ENCODE measurements at regions not wholly inside any gene's neighbourhood (a gene's known extent, or its start where the extent isn't known, plus 50 kb on each side); places are given as distances from the start of the nearest gene placed in this dataset.
"Not testable (repeated sequence)": the region's sequence is repeated elsewhere in the genome, so short reads cannot be mapped to it uniquely, and the experiment has no call there.

DNA sequence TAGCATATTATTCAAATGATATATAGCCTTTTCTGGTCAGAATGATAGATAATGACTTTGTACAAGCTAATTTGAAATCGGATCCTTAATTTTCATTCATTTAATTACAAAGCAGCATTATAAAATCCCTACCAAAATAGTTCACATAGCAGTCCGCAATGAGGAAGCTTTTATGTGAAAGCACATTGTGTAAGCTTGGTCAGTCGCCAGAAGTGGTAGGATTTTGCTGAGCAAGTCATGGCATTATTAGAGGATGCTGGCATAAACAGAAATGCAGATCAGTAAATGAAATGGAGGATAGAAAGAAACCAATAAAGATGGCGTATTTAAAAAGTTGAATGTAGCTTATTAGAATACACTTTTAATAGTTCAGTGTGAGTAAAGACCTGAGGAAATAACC is 93.2 kb upstream of the DIAPH2 start:
- 66 to 79% methylated on average over 4 of the region's 4 CpGs for WGBS, 2 donors
- ATAC-seq (ENCODE audit: low FRiP score) (no peak), DNase-seq (no peak)
- no peaks in the 10 kb centered on the region for H3K27me3 ChIP-seq (ENCODE audit: control insufficient read depth in 1 of 2, insufficient read depth in 2 of 2, low read length in 1 of 2)
- H3K27ac ChIP-seq (ENCODE audit: low read depth in 1 of 2, low read length in 2 of 2) = no peak overlapping the region
- no peak overlapping the region for H3K4me3 ChIP-seq (ENCODE audit: low read length in 2 of 2)
- H3K4me1 ChIP-seq (ENCODE audit: control insufficient read depth in 1 of 2, insufficient read depth in 2 of 2, low read length in 2 of 2) = no peaks in the 10 kb centered on the region
- H3K36me3 ChIP-seq (ENCODE audit: control insufficient read depth in 1 of 2, insufficient read depth in 2 of 2, low read length in 1 of 2) = no peaks in the 10 kb centered on the region
- intact Hi-C loops (cut with DNase I) = no loop called here
- no peaks in the 10 kb centered on the region for H3K9me3 ChIP-seq (ENCODE audit: control insufficient read depth, low read length)

- H3K4me3 ChIP-seq (ENCODE audit: low read length in 2 of 2); DNase-seq; H3K36me3 ChIP-seq (ENCODE audit: control insufficient read depth in 1 of 2, insufficient read depth in 2 of 2, low read length in 1 of 2); intact Hi-C loops (cut with DNase I); H3K27me3 ChIP-seq (ENCODE audit: control insufficient read depth in 1 of 2, insufficient read depth in 2 of 2, low read length in 1 of 2); H3K27ac ChIP-seq (ENCODE audit: low read depth in 1 of 2, low read length in 2 of 2); ATAC-seq (ENCODE audit: low FRiP score); H3K4me1 ChIP-seq (ENCODE audit: control insufficient read depth in 1 of 2, insufficient read depth in 2 of 2, low read length in 2 of 2); H3K9me3 ChIP-seq (ENCODE audit: control insufficient read depth, low read length): not testable (repeated sequence)
- 93 to 97% methylated on average over 9 of the region's 9 CpGs for WGBS, 2 donors
Measured at GRCh38 chrX:96597847-96598246, 86.8 kb upstream of the DIAPH2 start.

- no peak for ATAC-seq (ENCODE audit: low FRiP score)
- Histone ChIP-seq H3K4me3 (ENCODE audit: low read length in 2 of 2) (no peak overlapping the region), H3K36me3 (ENCODE audit: control insufficient read depth in 1 of 2, insufficient read depth in 2 of 2, low read length in 1 of 2) (no peaks in the 10 kb centered on the region), H3K4me1 (ENCODE audit: control insufficient read depth in 1 of 2, insufficient read depth in 2 of 2, low read length in 2 of 2) (no peaks in the 10 kb centered on the region), H3K9me3 (ENCODE audit: control insufficient read depth, low read length) (no peaks in the 10 kb centered on the region), H3K27ac (ENCODE audit: low read depth in 1 of 2, low read length in 2 of 2) (no peak overlapping the region), H3K27me3 (ENCODE audit: control insufficient read depth in 1 of 2, insufficient read depth in 2 of 2, low read length in 1 of 2) (no peaks in the 10 kb centered on the region)
- WGBS, 2 donors = 49 to 74% methylated on average over 3 of the region's 3 CpGs
- intact Hi-C loops (cut with DNase I) = no loop called here
- DNase-seq = no peak
Measured at GRCh38 chrX:96611619-96612362, 72.9 kb upstream of the DIAPH2 start.

GRCh38 chrX:96615448-96615847 is 69.2 kb upstream of the DIAPH2 start:
- no peak overlapping the region for H3K4me3 ChIP-seq (ENCODE audit: low read length in 2 of 2)
- intact Hi-C loops (cut with DNase I) = no loop called here
- no peak overlapping the region for H3K27ac ChIP-seq (ENCODE audit: low read depth in 1 of 2, low read length in 2 of 2)
- DNase-seq (no peak), ATAC-seq (ENCODE audit: low FRiP score) (no peak)
- no peaks in the 10 kb centered on the region for H3K9me3 ChIP-seq (ENCODE audit: control insufficient read depth, low read length)
- H3K36me3 ChIP-seq (ENCODE audit: control insufficient read depth in 1 of 2, insufficient read depth in 2 of 2, low read length in 1 of 2) = no peaks in the 10 kb centered on the region
- no peaks in the 10 kb centered on the region for H3K27me3 ChIP-seq (ENCODE audit: control insufficient read depth in 1 of 2, insufficient read depth in 2 of 2, low read length in 1 of 2)
- 39 to 54% methylated on average over 4 of the region's 4 CpGs for WGBS, 2 donors
- H3K4me1 ChIP-seq (ENCODE audit: control insufficient read depth in 1 of 2, insufficient read depth in 2 of 2, low read length in 2 of 2) = no peaks in the 10 kb centered on the region

DNA sequence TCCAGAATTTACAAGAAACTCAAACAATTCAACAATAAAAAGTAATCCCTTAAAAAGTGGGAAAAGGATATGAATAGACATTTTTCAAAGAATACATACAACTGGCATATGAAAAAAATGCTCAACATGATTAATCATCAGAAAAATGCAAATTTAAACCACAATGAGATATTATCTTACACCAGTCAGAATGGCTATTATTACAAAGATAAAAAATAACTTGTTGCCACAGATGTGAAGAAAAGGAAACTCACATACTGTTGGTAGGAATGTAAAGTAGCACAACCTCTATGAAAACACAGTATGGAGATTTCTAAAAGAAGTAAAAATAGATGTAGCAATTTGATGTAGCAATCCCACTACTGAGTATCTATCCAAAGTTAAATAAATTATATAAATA is 65.1 kb upstream of the DIAPH2 start:
- Histone ChIP-seq H3K9me3 (ENCODE audit: control insufficient read depth, low read length) (no peaks in the 10 kb centered on the region), H3K27me3 (ENCODE audit: control insufficient read depth in 1 of 2, insufficient read depth in 2 of 2, low read length in 1 of 2) (no peaks in the 10 kb centered on the region), H3K36me3 (ENCODE audit: control insufficient read depth in 1 of 2, insufficient read depth in 2 of 2, low read length in 1 of 2) (no peaks in the 10 kb centered on the region), H3K4me3 (ENCODE audit: low read length in 2 of 2) (no peak overlapping the region), H3K27ac (ENCODE audit: low read depth in 1 of 2, low read length in 2 of 2) (no peak overlapping the region), H3K4me1 (ENCODE audit: control insufficient read depth in 1 of 2, insufficient read depth in 2 of 2, low read length in 2 of 2) (no peaks in the 10 kb centered on the region)
- DNase-seq = no peak
- intact Hi-C loops (cut with DNase I) = no loop called here
- ATAC-seq (ENCODE audit: low FRiP score) = no peak

GRCh38 chrX:96621811-96622210 is 62.8 kb upstream of the DIAPH2 start:
- DNase-seq (no peak), ATAC-seq (ENCODE audit: low FRiP score) (no peak)
- no peaks in the 10 kb centered on the region for H3K4me1 ChIP-seq (ENCODE audit: control insufficient read depth in 1 of 2, insufficient read depth in 2 of 2, low read length in 2 of 2)
- H3K4me3 ChIP-seq (ENCODE audit: low read length in 2 of 2) = no peak overlapping the region
- intact Hi-C loops (cut with DNase I) = no loop called here
- H3K36me3 ChIP-seq (ENCODE audit: control insufficient read depth in 1 of 2, insufficient read depth in 2 of 2, low read length in 1 of 2) = no peaks in the 10 kb centered on the region
- H3K9me3 ChIP-seq (ENCODE audit: control insufficient read depth, low read length) = no peaks in the 10 kb centered on the region
- H3K27me3 ChIP-seq (ENCODE audit: control insufficient read depth in 1 of 2, insufficient read depth in 2 of 2, low read length in 1 of 2) = no peaks in the 10 kb centered on the region
- H3K27ac ChIP-seq (ENCODE audit: low read depth in 1 of 2, low read length in 2 of 2) = no peak overlapping the region
- WGBS, 2 donors = 8 to 17% methylated on average over 1 of the region's 1 CpG

Data from aorta (tissue), 5 donors.